SK-N-SH (cell line): ENCODE measurements at regions not wholly inside any gene's neighbourhood (a gene's known extent, or its start where the extent isn't known, plus 50 kb on each side); places are given as distances from the start of the nearest gene placed in this dataset.

Source experiments
- CTCF ChIA-PET: fragments of 300-600, 350-600 bp; formaldehyde crosslinking; extraction: SDS; loops from one replicate; lab custom pipeline; 2021; lab: Yijun Ruan, JAX
- POLR2A ChIA-PET: fragments of 350-600 bp; sonication (Branson Sonifier 250); formaldehyde crosslinking; extraction: SDS; loops from one replicate; lab custom pipeline; 2020; ENCODE audit warnings: antibody characterized with exemption, inconsistent platforms; lab: Yijun Ruan, JAX
- DNase-seq: peaks from one replicate; pipeline ENCODE4 v3.0.0; 2012
- H2AFZ ChIP-seq: fragments of 200-600 bp; sonication (generic); 2 replicates; pipeline ENCODE4 v1.8.1; 2016; ENCODE audit warnings: antibody characterized with exemption, mild to moderate bottlenecking, low read depth
- H3F3A ChIP-seq: fragments of 200-600 bp; sonication (generic); replicated peaks from 2 replicates; pipeline ENCODE3; 2016; ENCODE audit warnings: antibody characterized with exemption, mild to moderate bottlenecking; ENCODE audit not compliant: insufficient read depth
- H3K27ac ChIP-seq, 2 experiments: fragments of 200-500 bp in 1 of 2; fragments of 200-600 bp in 1 of 2; sonication (Bioruptor generic) in 1 of 2; sonication (generic), shearing (Covaris generic) in 1 of 2; 2 replicates each; pipeline versions ENCODE4 v1.5.1 to v1.6.1; 2014 to 2016; ENCODE audit warnings: low read depth in 2 of 2, inconsistent platforms in 1 of 2, low read length in 1 of 2, mild to moderate bottlenecking in 1 of 2, mixed read lengths in 1 of 2
- H3K27me3 ChIP-seq: fragments of 200-600 bp; sonication (generic), shearing (Covaris generic); 2 replicates; pipeline ENCODE4 v1.6.1; 2016; ENCODE audit warnings: mixed run types; ENCODE audit not compliant: insufficient read depth
- H3K36me3 ChIP-seq, 2 experiments: fragments of 200-500 bp in 1 of 2; fragments of 200-600 bp in 1 of 2; sonication (Bioruptor generic) in 1 of 2; sonication (generic) in 1 of 2; replicated peaks in 1 of 2; 2 replicates each; pipeline versions ENCODE3 to v1.5.1; 2014 to 2016; ENCODE audit warnings: low read length in 1 of 2, mild to moderate bottlenecking in 1 of 2; ENCODE audit not compliant: insufficient read depth in 2 of 2, control insufficient read depth in 1 of 2
- H3K4me1 ChIP-seq, 2 experiments: fragments of 200-500 bp in 1 of 2; fragments of 200-600 bp in 1 of 2; sonication (Bioruptor generic) in 1 of 2; sonication (generic), shearing (Covaris generic) in 1 of 2; 2 replicates each; pipeline versions ENCODE4 v1.5.1 to v1.6.1; 2014 to 2016; ENCODE audit warnings: low read depth in 1 of 2, low read length in 1 of 2, mixed run types in 1 of 2; ENCODE audit not compliant: insufficient read depth in 2 of 2, control insufficient read depth in 1 of 2
- H3K4me2 ChIP-seq: fragments of 200-600 bp; sonication (generic), shearing (Covaris generic); 2 replicates; pipeline ENCODE4 v1.6.1; 2017; ENCODE audit warnings: mixed run types
- H3K4me3 ChIP-seq, 2 experiments: fragments of 200-500 bp in 1 of 2; fragments of 200-600 bp in 1 of 2; sonication (Bioruptor generic) in 1 of 2; sonication (generic), shearing (Covaris generic) in 1 of 2; 2 replicates each; pipeline versions ENCODE4 v1.5.1 to v1.8.1; 2014 to 2016; ENCODE audit warnings: low read depth in 2 of 2, inconsistent platforms in 1 of 2, low read length in 1 of 2, mild to moderate bottlenecking in 1 of 2, mixed read lengths in 1 of 2, moderate library complexity in 1 of 2
- H3K79me2 ChIP-seq: fragments of 200-600 bp; sonication (generic); 2 replicates; pipeline ENCODE4 v1.8.1; 2017; ENCODE audit warnings: mild to moderate bottlenecking; ENCODE audit not compliant: insufficient read depth
- H3K9ac ChIP-seq: fragments of 200-600 bp; sonication (generic); 2 replicates; pipeline ENCODE4 v1.6.1; 2017; ENCODE audit warnings: mixed run types
- H3K9me2 ChIP-seq: fragments of 200-600 bp; sonication (generic); 2 replicates; pipeline ENCODE4 v1.6.1; 2017; ENCODE audit warnings: mixed run types
- H3K9me3 ChIP-seq: fragments of 200-600 bp; sonication (generic); 2 replicates; pipeline ENCODE4 v1.6.1; 2017; ENCODE audit warnings: mixed run types, mild to moderate bottlenecking, moderate library complexity
- H4K20me1 ChIP-seq: fragments of 200-600 bp; sonication (generic); 2 replicates; pipeline ENCODE4 v1.6.1; 2017; ENCODE audit warnings: mild to moderate bottlenecking, mixed run types; ENCODE audit not compliant: insufficient read depth
- FOSL2 ChIP-seq: IDR thresholded peaks from 2 replicates; pipeline ENCODE4 v1.4.0; 2012; ENCODE audit warnings: low read depth, mild to moderate bottlenecking, moderate library complexity, borderline replicate concordance
- GATA2 ChIP-seq: sonication (generic); formaldehyde crosslinking; IDR thresholded peaks from 2 replicates; pipeline ENCODE4 v1.5.0; 2020; ENCODE audit warnings: mild to moderate bottlenecking, missing genetic modification reagents
- NFIC ChIP-seq: IDR thresholded peaks from 2 replicates; pipeline ENCODE4 v1.4.0; 2012; ENCODE audit warnings: borderline replicate concordance
- PBX3 ChIP-seq: IDR thresholded peaks from 2 replicates; pipeline ENCODE4; 2012
- POLR2AphosphoS5 ChIP-seq: IDR thresholded peaks from 2 replicates; pipeline ENCODE4 v1.6.1; 2012; ENCODE audit warnings: low read depth, low read length
- TCF12 ChIP-seq: IDR thresholded peaks from 2 replicates; pipeline ENCODE4 v1.4.0; 2012
- TEAD4 ChIP-seq: IDR thresholded peaks from 2 replicates; pipeline ENCODE4 v1.4.0; 2012; ENCODE audit warnings: mild to moderate bottlenecking, borderline replicate concordance; ENCODE audit not compliant: insufficient read depth
- USF1 ChIP-seq: IDR thresholded peaks from 2 replicates; pipeline ENCODE4 v1.4.0; 2012; ENCODE audit warnings: low read depth, borderline replicate concordance
- USF2 ChIP-seq: fragments of 150-350 bp; IDR thresholded peaks from 2 replicates; pipeline ENCODE4 v1.6.1; 2017; ENCODE audit warnings: antibody characterized with exemption, low read length, low read depth, borderline replicate concordance
- YY1 ChIP-seq: IDR thresholded peaks from 2 replicates; pipeline ENCODE4 v1.4.0; 2012; ENCODE audit warnings: low read depth, mild to moderate bottlenecking
- WGBS: methylation state at CpG from one replicate; pipeline ENCODE4 v1.1.6; 2017; ENCODE audit warnings: low lambda C conversion rate; 5-methylcytosine and 5-hydroxymethylcytosine counted together

DNA sequence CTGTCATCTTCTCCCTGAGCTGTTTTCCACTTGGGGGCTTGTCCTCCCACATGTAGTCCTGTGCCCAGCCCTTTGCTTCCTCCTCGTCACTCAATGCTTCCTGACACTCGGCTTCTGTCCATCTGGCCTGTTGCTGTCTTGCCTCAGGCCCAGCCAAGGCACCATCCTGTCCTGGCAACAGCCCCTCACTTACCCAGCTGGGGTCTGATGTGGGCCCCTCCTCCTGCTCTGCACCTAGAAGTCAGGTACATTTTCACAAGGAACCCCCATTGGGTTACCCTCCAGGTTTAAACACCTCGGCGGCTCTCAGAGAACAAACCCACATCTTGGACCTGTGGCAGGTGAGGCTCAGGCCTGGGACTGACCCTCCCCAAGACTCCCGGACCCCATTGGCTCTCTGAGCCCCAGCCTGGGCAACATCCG, 784.8 kb downstream of the TBC1D22A start (continued):
- no peak for TF ChIP-seq FOSL2

GRCh38 chr22:47544696-47545095, 782.2 kb downstream of the TBC1D22A start:
- no peaks in the 10 kb centered on the region for H3K9me2 ChIP-seq
- no peaks in the 10 kb centered on the region for H3K4me1 ChIP-seq
- no peaks in the 10 kb centered on the region for H3K9me3 ChIP-seq
- POLR2A ChIA-PET: no interaction called here
- H3K36me3 ChIP-seq: no peaks in the 10 kb centered on the region
- no peak overlapping the region for H3K4me3 ChIP-seq
- H3K27ac ChIP-seq: no peak overlapping the region
- DNase-seq: no peak
- CTCF ChIA-PET: no interaction called here
- no peaks in the 10 kb centered on the region for H3F3A ChIP-seq
- H3K27me3 ChIP-seq: no peaks in the 10 kb centered on the region
- H3K9ac ChIP-seq: no peak overlapping the region
- no peaks in the 10 kb centered on the region for H3K79me2 ChIP-seq
- H3K4me2 ChIP-seq: no peak overlapping the region
- WGBS: 0% methylated on average over 2 of the region's 2 CpGs
- H2AFZ ChIP-seq: no peak overlapping the region
- TF ChIP-seq USF2: no peak
- TF ChIP-seq GATA2 (CRISPR knock-in tag): no peak
- TF ChIP-seq YY1: no peak
- H4K20me1 ChIP-seq: no peaks in the 10 kb centered on the region

GRCh38 chr22:47543447-47543846, 781.0 kb downstream of the TBC1D22A start:
- WGBS: 40% methylated on average over 9 of the region's 9 CpGs
- Histone ChIP-seq H3K27ac (no peak overlapping the region), H4K20me1 (no peaks in the 10 kb centered on the region), H2AFZ (no peak overlapping the region), H3K9me2 (no peaks in the 10 kb centered on the region), H3K4me3 (no peak overlapping the region), H3F3A (no peaks in the 10 kb centered on the region), H3K4me1 (no peaks in the 10 kb centered on the region), H3K27me3 (no peaks in the 10 kb centered on the region), H3K9ac (no peak overlapping the region), H3K36me3 (no peaks in the 10 kb centered on the region), H3K4me2 (no peak overlapping the region), H3K9me3 (no peaks in the 10 kb centered on the region), H3K79me2 (no peaks in the 10 kb centered on the region)
- TF ChIP-seq NFIC: no peak
- TF ChIP-seq PBX3: no peak
- no peak for TF ChIP-seq USF1
- TF ChIP-seq POLR2AphosphoS5: no peak
- TF ChIP-seq TCF12: no peak
- TF ChIP-seq TEAD4: no peak
- ChIA-PET CTCF (no interaction called here), POLR2A (no interaction called here)
- no peak for DNase-seq
